ENCODE measurements at regions not wholly inside any gene's neighbourhood (a gene's known extent, or its start where the extent isn't known, plus 50 kb on each side); places are given as distances from the start of the nearest gene placed in this dataset.

DNA sequence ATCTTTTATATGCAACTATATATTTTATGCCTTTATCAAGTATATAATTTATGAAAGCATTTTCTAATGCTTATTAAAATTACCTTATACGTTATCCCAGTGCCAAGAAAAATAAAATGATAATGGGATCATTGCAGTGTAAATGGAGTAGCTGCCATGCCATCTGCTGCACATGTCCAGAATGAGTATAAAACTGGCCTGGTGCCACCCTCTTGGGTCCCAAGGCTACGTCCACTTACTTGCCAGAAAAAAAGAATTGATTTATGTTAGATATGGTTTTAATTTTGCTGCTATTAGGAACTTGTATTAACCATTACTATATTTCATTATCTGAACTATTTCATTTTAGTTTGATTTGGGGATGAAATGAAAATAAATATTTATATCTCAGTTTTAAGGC is 1127.1 kb upstream of the CNTN5 start:
- no peak for TF ChIP-seq EP300 (IDR thresholded peaks at IDR 0.05)
- TF ChIP-seq, protein P1, sequence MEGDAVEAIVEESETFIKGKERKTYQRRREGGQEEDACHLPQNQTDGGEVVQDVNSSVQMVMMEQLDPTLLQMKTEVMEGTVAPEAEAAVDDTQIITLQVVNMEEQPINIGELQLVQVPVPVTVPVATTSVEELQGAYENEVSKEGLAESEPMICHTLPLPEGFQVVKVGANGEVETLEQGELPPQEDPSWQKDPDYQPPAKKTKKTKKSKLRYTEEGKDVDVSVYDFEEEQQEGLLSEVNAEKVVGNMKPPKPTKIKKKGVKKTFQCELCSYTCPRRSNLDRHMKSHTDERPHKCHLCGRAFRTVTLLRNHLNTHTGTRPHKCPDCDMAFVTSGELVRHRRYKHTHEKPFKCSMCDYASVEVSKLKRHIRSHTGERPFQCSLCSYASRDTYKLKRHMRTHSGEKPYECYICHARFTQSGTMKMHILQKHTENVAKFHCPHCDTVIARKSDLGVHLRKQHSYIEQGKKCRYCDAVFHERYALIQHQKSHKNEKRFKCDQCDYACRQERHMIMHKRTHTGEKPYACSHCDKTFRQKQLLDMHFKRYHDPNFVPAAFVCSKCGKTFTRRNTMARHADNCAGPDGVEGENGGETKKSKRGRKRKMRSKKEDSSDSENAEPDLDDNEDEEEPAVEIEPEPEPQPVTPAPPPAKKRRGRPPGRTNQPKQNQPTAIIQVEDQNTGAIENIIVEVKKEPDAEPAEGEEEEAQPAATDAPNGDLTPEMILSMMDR (IDR thresholded peaks at IDR 0.05): no peak
- TF ChIP-seq, protein P2, sequence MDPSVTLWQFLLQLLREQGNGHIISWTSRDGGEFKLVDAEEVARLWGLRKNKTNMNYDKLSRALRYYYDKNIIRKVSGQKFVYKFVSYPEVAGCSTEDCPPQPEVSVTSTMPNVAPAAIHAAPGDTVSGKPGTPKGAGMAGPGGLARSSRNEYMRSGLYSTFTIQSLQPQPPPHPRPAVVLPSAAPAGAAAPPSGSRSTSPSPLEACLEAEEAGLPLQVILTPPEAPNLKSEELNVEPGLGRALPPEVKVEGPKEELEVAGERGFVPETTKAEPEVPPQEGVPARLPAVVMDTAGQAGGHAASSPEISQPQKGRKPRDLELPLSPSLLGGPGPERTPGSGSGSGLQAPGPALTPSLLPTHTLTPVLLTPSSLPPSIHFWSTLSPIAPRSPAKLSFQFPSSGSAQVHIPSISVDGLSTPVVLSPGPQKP (IDR thresholded peaks at IDR 0.05; ENCODE audit: low read depth, low read length): no peak
- no peak for TF ChIP-seq POLR2A (IDR thresholded peaks at IDR 0.05; ENCODE audit: low read length)

All from A549 (cell line).